ENCODE measurements at regions not wholly inside any gene's neighbourhood (a gene's known extent, or its start where the extent isn't known, plus 50 kb on each side); places are given as distances from the start of the nearest gene placed in this dataset.

- DNase-seq, result no peak
- no peaks in the 10 kb centered on the region for H3K36me3 ChIP-seq (replicated peaks; ENCODE audit: insufficient read depth, low read length)
- H3K79me2 ChIP-seq (ENCODE audit: low read length), result no peaks in the 10 kb centered on the region
- no peaks in the 10 kb centered on the region for H4K20me1 ChIP-seq (ENCODE audit: insufficient read depth, low read length)
- H2AFZ ChIP-seq (ENCODE audit: low read length), result no peak overlapping the region
- H3K9me2 ChIP-seq (replicated peaks; ENCODE audit: insufficient read depth, low read length), result no peaks in the 10 kb centered on the region
- TF ChIP-seq CTCF (IDR thresholded peaks at IDR 0.05; ENCODE audit: low read length), result no peak
- TF ChIP-seq EZH2phosphoT487 (IDR thresholded peaks at IDR 0.05; ENCODE audit: low read length), result no peak
- no peak for TF ChIP-seq EZH2 (optimal IDR thresholded peaks at IDR 0.05; ENCODE audit: low read depth, low read length)
- H3K9ac ChIP-seq (ENCODE audit: low read length), result no peak overlapping the region
- no peaks in the 10 kb centered on the region for H3K4me1 ChIP-seq (ENCODE audit: low read length)
- H3F3A ChIP-seq (ENCODE audit: insufficient read depth, low read length), result no peaks in the 10 kb centered on the region
- no peaks in the 10 kb centered on the region for H3K27me3 ChIP-seq (replicated peaks; ENCODE audit: insufficient read depth, low read length)
- H3K4me2 ChIP-seq (ENCODE audit: low read depth, low read length), result no peak overlapping the region
- H3K27ac ChIP-seq (ENCODE audit: low read length), result no peak overlapping the region
- H3K9me3 ChIP-seq (replicated peaks; ENCODE audit: insufficient read depth, low read length), result no peaks in the 10 kb centered on the region
- H3K4me3 ChIP-seq (ENCODE audit: low read length), result no peak overlapping the region
These were observed 50.9 kb upstream of the ANTXRL start for GRCh38 chr10:46235705-46236545.

- H3K36me3 ChIP-seq (replicated peaks; ENCODE audit: insufficient read depth, low read length), result no peaks in the 10 kb centered on the region
- no peaks in the 10 kb centered on the region for H3K9me3 ChIP-seq (replicated peaks; ENCODE audit: insufficient read depth, low read length)
- no peaks in the 10 kb centered on the region for H3K79me2 ChIP-seq (ENCODE audit: low read length)
- H3K9me2 ChIP-seq (replicated peaks; ENCODE audit: insufficient read depth, low read length), result no peaks in the 10 kb centered on the region
- H3K4me3 ChIP-seq (ENCODE audit: low read length), result no peak overlapping the region
- no peak overlapping the region for H2AFZ ChIP-seq (ENCODE audit: low read length)
- H3K4me2 ChIP-seq (ENCODE audit: low read depth, low read length), result no peak overlapping the region
- H4K20me1 ChIP-seq (ENCODE audit: insufficient read depth, low read length), result no peaks in the 10 kb centered on the region
- H3K27ac ChIP-seq (ENCODE audit: low read length), result no peak overlapping the region
- DNase-seq, result no peak
- no peaks in the 10 kb centered on the region for H3K27me3 ChIP-seq (replicated peaks; ENCODE audit: insufficient read depth, low read length)
- no peaks in the 10 kb centered on the region for H3K4me1 ChIP-seq (ENCODE audit: low read length)
- H3K9ac ChIP-seq (ENCODE audit: low read length), result no peak overlapping the region
- no peaks in the 10 kb centered on the region for H3F3A ChIP-seq (ENCODE audit: insufficient read depth, low read length)
- TF ChIP-seq CTCF (IDR thresholded peaks at IDR 0.05; ENCODE audit: low read length), result no peak
- no peak for TF ChIP-seq EZH2 (optimal IDR thresholded peaks at IDR 0.05; ENCODE audit: low read depth, low read length)
- TF ChIP-seq EZH2phosphoT487 (IDR thresholded peaks at IDR 0.05; ENCODE audit: low read length), result no peak
These were observed 50.3 kb upstream of the ANTXRL start for GRCh38 chr10:46236546-46236887.

GRCh38 chr10:46236941-46237681 is 49.7 kb upstream of the ANTXRL start:
- no peak for DNase-seq
- Histone ChIP-seq H3K36me3 (replicated peaks; ENCODE audit: insufficient read depth, low read length) (no peaks in the 10 kb centered on the region), H3K9me2 (replicated peaks; ENCODE audit: insufficient read depth, low read length) (no peaks in the 10 kb centered on the region), H4K20me1 (ENCODE audit: insufficient read depth, low read length) (no peaks in the 10 kb centered on the region), H3F3A (ENCODE audit: insufficient read depth, low read length) (no peaks in the 10 kb centered on the region), H2AFZ (ENCODE audit: low read length) (no peak overlapping the region), H3K79me2 (ENCODE audit: low read length) (no peaks in the 10 kb centered on the region), H3K9ac (ENCODE audit: low read length) (no peak overlapping the region), H3K4me1 (ENCODE audit: low read length) (no peaks in the 10 kb centered on the region), H3K27ac (ENCODE audit: low read length) (no peak overlapping the region), H3K4me2 (ENCODE audit: low read depth, low read length) (no peak overlapping the region), H3K27me3 (replicated peaks; ENCODE audit: insufficient read depth, low read length) (no peaks in the 10 kb centered on the region), H3K9me3 (replicated peaks; ENCODE audit: insufficient read depth, low read length) (no peaks in the 10 kb centered on the region), H3K4me3 (ENCODE audit: low read length) (no peak overlapping the region)
- TF ChIP-seq EZH2 (optimal IDR thresholded peaks at IDR 0.05; ENCODE audit: low read depth, low read length), result no peak
- TF ChIP-seq CTCF (IDR thresholded peaks at IDR 0.05; ENCODE audit: low read length), result no peak
- no peak for TF ChIP-seq EZH2phosphoT487 (IDR thresholded peaks at IDR 0.05; ENCODE audit: low read length)
